ENCODE measurements at regions not wholly inside any gene's neighbourhood (a gene's known extent, or its start where the extent isn't known, plus 50 kb on each side); places are given as distances from the start of the nearest gene placed in this dataset.

GRCh38 chr6:76644231-76644630 is 571.8 kb upstream of the IMPG1 start:
- no peak overlapping the region for H3K27ac ChIP-seq
- no peaks in the 10 kb centered on the region for H3K4me1 ChIP-seq
- no peak for TF ChIP-seq CTCF (IDR thresholded peaks at IDR 0.05)
- DNase-seq (ENCODE audit: low spot score in 2 of 2) = no peak
- no peak overlapping the region for H3K4me3 ChIP-seq
- intact Hi-C loops (cut with DNase I) = no loop called here
- no peaks in the 10 kb centered on the region for H3K9me3 ChIP-seq
- no peaks in the 10 kb centered on the region for H3K36me3 ChIP-seq
- no peaks in the 10 kb centered on the region for H3K27me3 ChIP-seq

- intact Hi-C loops (cut with DNase I) = no loop called here
- no peak overlapping the region for H3K4me3 ChIP-seq
- H3K36me3 ChIP-seq = no peaks in the 10 kb centered on the region
- DNase-seq (ENCODE audit: low spot score in 2 of 2) = no peak
- TF ChIP-seq CTCF (IDR thresholded peaks at IDR 0.05) = no peak
- H3K9me3 ChIP-seq = no peaks in the 10 kb centered on the region
- no peak overlapping the region for H3K27ac ChIP-seq
- H3K27me3 ChIP-seq = no peaks in the 10 kb centered on the region
- no peaks in the 10 kb centered on the region for H3K4me1 ChIP-seq
Observed at GRCh38 chr6:76639941-76640340, 567.5 kb upstream of the IMPG1 start.

DNA sequence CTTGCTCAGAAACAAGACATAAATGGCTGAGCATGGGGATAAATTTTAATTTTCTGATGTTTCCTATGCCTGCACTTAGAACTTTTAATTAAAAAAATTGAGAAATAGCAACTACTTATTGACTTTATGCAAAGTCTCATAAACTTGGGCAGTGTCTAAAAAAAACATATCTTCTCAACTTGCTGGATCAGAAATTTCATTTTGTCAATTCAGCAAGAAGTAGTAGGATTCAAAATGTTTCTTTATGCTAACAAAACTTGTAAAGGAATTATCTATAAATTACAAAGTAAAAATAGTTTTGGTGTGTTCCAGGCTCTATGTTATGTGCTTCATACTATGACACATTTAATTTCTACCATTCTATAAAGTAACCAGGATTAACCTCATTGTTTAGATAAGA is 562.2 kb upstream of the IMPG1 start:
- Histone ChIP-seq H3K36me3 (no peaks in the 10 kb centered on the region), H3K4me1 (no peaks in the 10 kb centered on the region), H3K27ac (no peak overlapping the region), H3K4me3 (no peak overlapping the region), H3K27me3 (no peaks in the 10 kb centered on the region), H3K9me3 (no peaks in the 10 kb centered on the region)
- no peak for TF ChIP-seq CTCF (IDR thresholded peaks at IDR 0.05)
- intact Hi-C loops (cut with DNase I) = no loop called here
- DNase-seq (ENCODE audit: low spot score in 2 of 2) = no peak

DNA sequence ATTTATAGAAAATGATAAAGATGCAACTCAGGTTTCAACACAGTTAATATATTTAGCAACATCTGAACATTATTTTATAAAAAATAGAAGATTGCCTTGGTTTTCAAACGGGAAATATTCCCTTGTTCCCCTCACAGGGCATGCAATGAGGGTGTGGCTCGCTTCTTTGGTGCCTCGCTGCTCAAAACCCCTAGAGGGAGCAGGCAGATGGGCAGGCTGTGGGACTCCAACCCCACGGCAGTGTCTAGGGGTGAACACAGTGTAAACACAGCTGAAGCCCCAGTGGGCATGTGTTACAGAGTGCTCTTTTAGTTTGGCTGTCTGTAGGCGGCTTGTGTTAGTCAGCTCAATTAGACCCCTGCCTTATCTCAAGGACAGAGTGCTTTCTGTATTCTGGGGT is 560.8 kb upstream of the IMPG1 start:
- Histone ChIP-seq H3K27ac (no peak overlapping the region), H3K36me3 (no peaks in the 10 kb centered on the region), H3K9me3 (no peaks in the 10 kb centered on the region), H3K4me3 (no peak overlapping the region), H3K4me1 (no peaks in the 10 kb centered on the region), H3K27me3 (no peaks in the 10 kb centered on the region)
- no peak for TF ChIP-seq CTCF (IDR thresholded peaks at IDR 0.05)
- no peak for DNase-seq (ENCODE audit: low spot score in 2 of 2)
- intact Hi-C loops (cut with DNase I) = no loop called here

DNA sequence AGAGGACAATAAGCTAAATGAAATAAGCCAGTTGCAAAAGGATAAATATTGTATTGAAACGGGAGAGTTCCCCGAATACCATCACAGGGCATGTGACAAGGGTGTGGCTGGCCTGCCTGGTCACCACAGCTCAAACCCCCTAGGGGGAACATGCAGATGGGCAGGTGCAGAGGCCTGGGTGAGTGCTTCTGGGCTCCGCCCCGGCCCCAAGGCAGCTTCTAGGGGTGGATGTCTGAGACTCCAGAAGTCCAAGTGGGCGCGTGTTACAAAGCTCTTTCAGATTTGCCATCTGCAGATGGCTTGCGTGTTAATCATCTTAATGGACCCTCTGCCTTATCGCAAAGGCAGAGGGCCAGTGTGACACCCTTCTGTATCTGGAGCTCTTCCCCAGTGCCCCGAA is 559.2 kb upstream of the IMPG1 start:
- Histone ChIP-seq H3K4me3 (no peak overlapping the region), H3K27ac (no peak overlapping the region), H3K36me3 (no peaks in the 10 kb centered on the region), H3K9me3 (no peaks in the 10 kb centered on the region), H3K4me1 (no peaks in the 10 kb centered on the region), H3K27me3 (no peaks in the 10 kb centered on the region)
- no peak for DNase-seq (ENCODE audit: low spot score in 2 of 2)
- intact Hi-C loops (cut with DNase I) = no loop called here
- TF ChIP-seq CTCF (IDR thresholded peaks at IDR 0.05) = no peak

GRCh38 chr6:76615395-76615794 is 542.9 kb upstream of the IMPG1 start:
- no peak for TF ChIP-seq CTCF (IDR thresholded peaks at IDR 0.05)
- H3K27ac ChIP-seq = no peak overlapping the region
- DNase-seq (ENCODE audit: low spot score in 2 of 2) = no peak
- intact Hi-C loops (cut with DNase I) = no loop called here
- H3K36me3 ChIP-seq = no peaks in the 10 kb centered on the region
- H3K4me1 ChIP-seq = no peaks in the 10 kb centered on the region
- no peak overlapping the region for H3K4me3 ChIP-seq
- H3K9me3 ChIP-seq = no peaks in the 10 kb centered on the region
- H3K27me3 ChIP-seq = no peaks in the 10 kb centered on the region
